Mammary epithelial cell (primary cell): ENCODE measurements at regions not wholly inside any gene's neighbourhood (a gene's known extent, or its start where the extent isn't known, plus 50 kb on each side); places are given as distances from the start of the nearest gene placed in this dataset.

ENCODE experiments used
- EZH2 ChIP-seq: IDR thresholded peaks from 2 replicates; pipeline ENCODE4 v1.6.1; 2012; ENCODE audit warnings: low read length, inconsistent platforms, borderline replicate concordance
- TF ChIP-seq, protein P1 (sequence below), 2 donors: IDR thresholded peaks in 1 of 2; conservative IDR thresholded peaks in 1 of 2; 2 replicates each; pipeline ENCODE4 v1.5.1; 2011 to 2012; ENCODE audit warnings: inconsistent platforms in 2 of 2, low read length in 2 of 2, mild to moderate bottlenecking in 2 of 2, control low read depth in 1 of 2, low read depth in 1 of 2; ENCODE audit not compliant: insufficient read depth in 1 of 2; ENCODE audit errors: extremely low read depth in 1 of 2

DNA sequence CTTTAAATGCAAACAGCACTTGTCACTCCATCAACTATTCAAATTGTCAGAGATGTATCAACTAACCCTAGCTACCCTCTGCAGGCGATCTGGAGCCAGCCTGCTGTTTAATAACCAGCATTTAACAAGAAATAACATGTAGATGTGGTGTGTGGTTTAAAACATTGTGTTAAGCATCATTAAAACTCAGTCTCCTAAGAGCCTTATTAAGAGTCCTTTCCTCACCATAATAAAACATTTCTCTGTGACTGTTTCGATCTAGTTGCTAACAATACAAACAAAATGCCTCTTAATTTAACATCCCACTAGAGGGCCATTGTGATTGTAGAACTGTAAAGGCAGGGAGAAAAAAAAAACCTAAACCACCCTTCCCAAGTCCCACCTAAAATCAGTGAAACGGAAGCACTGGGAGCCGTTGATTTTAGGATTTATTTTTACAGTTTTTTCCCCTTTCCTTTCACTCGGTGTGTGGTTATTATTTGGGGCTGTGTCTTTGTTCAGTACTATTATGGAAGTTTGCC lies 708.6 kb downstream of the C4orf33 start:
- TF ChIP-seq, protein P1, sequence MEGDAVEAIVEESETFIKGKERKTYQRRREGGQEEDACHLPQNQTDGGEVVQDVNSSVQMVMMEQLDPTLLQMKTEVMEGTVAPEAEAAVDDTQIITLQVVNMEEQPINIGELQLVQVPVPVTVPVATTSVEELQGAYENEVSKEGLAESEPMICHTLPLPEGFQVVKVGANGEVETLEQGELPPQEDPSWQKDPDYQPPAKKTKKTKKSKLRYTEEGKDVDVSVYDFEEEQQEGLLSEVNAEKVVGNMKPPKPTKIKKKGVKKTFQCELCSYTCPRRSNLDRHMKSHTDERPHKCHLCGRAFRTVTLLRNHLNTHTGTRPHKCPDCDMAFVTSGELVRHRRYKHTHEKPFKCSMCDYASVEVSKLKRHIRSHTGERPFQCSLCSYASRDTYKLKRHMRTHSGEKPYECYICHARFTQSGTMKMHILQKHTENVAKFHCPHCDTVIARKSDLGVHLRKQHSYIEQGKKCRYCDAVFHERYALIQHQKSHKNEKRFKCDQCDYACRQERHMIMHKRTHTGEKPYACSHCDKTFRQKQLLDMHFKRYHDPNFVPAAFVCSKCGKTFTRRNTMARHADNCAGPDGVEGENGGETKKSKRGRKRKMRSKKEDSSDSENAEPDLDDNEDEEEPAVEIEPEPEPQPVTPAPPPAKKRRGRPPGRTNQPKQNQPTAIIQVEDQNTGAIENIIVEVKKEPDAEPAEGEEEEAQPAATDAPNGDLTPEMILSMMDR (conservative IDR thresholded peaks at IDR 0.05 in 1 of 2, IDR thresholded peaks at IDR 0.05 in 1 of 2; ENCODE audit: extremely low read depth in 1 of 2, insufficient read depth in 1 of 2, low read depth in 1 of 2, low read length in 2 of 2), result no peak
- no peak for TF ChIP-seq EZH2
